Panc1 (cell line): ENCODE measurements at regions not wholly inside any gene's neighbourhood (a gene's known extent, or its start where the extent isn't known, plus 50 kb on each side); places are given as distances from the start of the nearest gene placed in this dataset.

Experiments
- ATAC-seq: fragments of 200-7000 bp; cut with Tn5 transposase; 2 replicates; pipeline ENCODE4 v1.9.1; 2020; ENCODE audit warnings: mild to moderate bottlenecking, moderate library complexity
- BruUV-seq: library from RNA; stranded (reverse); fragments of 400-500 nt; replicated peaks from 2 replicates; lab custom pipeline; 2021; lab: Mats Ljungman, UMichigan
- CTCF ChIA-PET: fragments of 300-600 bp; sonication (Branson Sonifier 250); formaldehyde crosslinking; loops from one replicate; lab custom pipeline; 2022; ENCODE audit warnings: antibody characterized with exemption; lab: Charles Lee
- POLR2A ChIA-PET: fragments of 300-600 bp; sonication (Branson Sonifier 250); formaldehyde crosslinking; loops from one replicate; lab custom pipeline; 2022; ENCODE audit warnings: antibody characterized with exemption; lab: Charles Lee
- DNase-seq: peaks from one replicate; pipeline ENCODE4 v3.0.0-alpha.2; 2010; ENCODE audit warnings: low read depth, low spot score
- H3K27ac ChIP-seq: 2 replicates; pipeline ENCODE4 v1.5.1; 2011; ENCODE audit warnings: mild to moderate bottlenecking, low read length, inconsistent platforms
- H3K27me3 ChIP-seq: fragments of 200-500 bp; sonication (Bioruptor generic); 2 replicates; pipeline ENCODE4 v1.6.0; 2014; ENCODE audit warnings: low read length, inconsistent platforms; ENCODE audit not compliant: control insufficient read depth, insufficient read depth
- H3K36me3 ChIP-seq: fragments of 200-500 bp; sonication (Bioruptor generic); 2 replicates; pipeline ENCODE4 v1.5.1; 2014; ENCODE audit warnings: inconsistent platforms, mild to moderate bottlenecking, low read length, moderate library complexity; ENCODE audit not compliant: control insufficient read depth, insufficient read depth
- H3K4me1 ChIP-seq: 2 replicates; pipeline ENCODE4 v1.5.1; 2011; ENCODE audit warnings: inconsistent platforms, mild to moderate bottlenecking, low read length, moderate library complexity; ENCODE audit not compliant: control insufficient read depth, insufficient read depth
- H3K4me3 ChIP-seq, 2 experiments: 2 replicates each; pipeline ENCODE4 v1.5.1; 2011 to 2012; ENCODE audit warnings: low read depth in 2 of 2, low read length in 2 of 2, mild to moderate bottlenecking in 2 of 2, inconsistent platforms in 1 of 2, moderate library complexity in 1 of 2
- H3K9me3 ChIP-seq: fragments of 200-500 bp; sonication (Bioruptor generic); 2 replicates; pipeline ENCODE4 v1.5.1; 2014; ENCODE audit warnings: low read depth, mild to moderate bottlenecking, inconsistent platforms, low read length, moderate library complexity; ENCODE audit not compliant: control insufficient read depth, insufficient read depth
- POLR2AphosphoS5 ChIP-seq: IDR thresholded peaks from 2 replicates; pipeline ENCODE4 v1.6.1; 2012; ENCODE audit warnings: mild to moderate bottlenecking, low read depth, low read length, moderate library complexity
- SIN3A ChIP-seq: IDR thresholded peaks from 2 replicates; pipeline ENCODE4 v1.6.1; 2012; ENCODE audit warnings: low read depth, mild to moderate bottlenecking, low read length, moderate library complexity, borderline replicate concordance; ENCODE audit not compliant: insufficient read depth
- TCF7L2 ChIP-seq: IDR thresholded peaks from 2 replicates; pipeline ENCODE4 v1.6.1; 2011; ENCODE audit warnings: mild to moderate bottlenecking, low read depth, low read length, inconsistent platforms
- in situ Hi-C: cut with HindIII; loops from 2 replicates; pipeline ENCODE4 v1.10.0; 2016; ENCODE audit warnings: low sequenced_read_pairs, low pct_unique_long_range_greater_than_20kb
- intact Hi-C: fragments of 100-400 bp; cut with micrococcal nuclease; formaldehyde crosslinking; loops from one replicate; pipeline ENCODE4 v1.10.0; 2022; ENCODE audit not compliant: unreplicated experiment
- TF ChIP-seq, protein P1 (sequence below), 2 experiments: IDR thresholded peaks; 2 replicates each; pipeline ENCODE4 v1.6.1; 2011 to 2012; ENCODE audit warnings: low read depth in 2 of 2, control low read depth in 1 of 2, low read length in 1 of 2, mild to moderate bottlenecking in 1 of 2, moderate library complexity in 1 of 2; ENCODE audit not compliant: insufficient read depth in 1 of 2
- TF ChIP-seq, protein P2 (sequence below): fragments of 450-650 bp; IDR thresholded peaks from 2 replicates; pipeline ENCODE4 v1.5.1; 2017; ENCODE audit warnings: mild to moderate bottlenecking

DNA sequence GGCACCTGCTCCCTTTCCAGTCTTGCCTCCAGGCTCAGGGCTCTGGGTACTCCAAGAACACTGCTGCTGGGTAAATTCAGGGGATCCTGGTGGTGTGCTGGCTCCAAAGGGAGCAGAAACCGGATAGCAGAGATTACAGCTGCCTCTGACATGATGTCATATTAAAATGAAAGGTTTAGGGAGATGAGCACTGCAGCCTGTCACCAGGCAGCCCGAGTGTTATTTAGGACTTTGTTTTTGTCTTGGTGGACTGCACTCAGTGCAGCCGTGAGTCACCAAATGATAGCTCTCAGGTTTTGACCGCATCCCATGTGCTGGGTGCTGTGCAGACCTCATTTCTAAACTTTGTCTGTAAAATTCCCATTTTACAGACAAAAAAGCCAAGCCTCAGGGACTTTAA lies 266.0 kb upstream of the CRY1 start:
- intact Hi-C loops (no loop called here), in situ Hi-C loops (no loop called here)

DNA sequence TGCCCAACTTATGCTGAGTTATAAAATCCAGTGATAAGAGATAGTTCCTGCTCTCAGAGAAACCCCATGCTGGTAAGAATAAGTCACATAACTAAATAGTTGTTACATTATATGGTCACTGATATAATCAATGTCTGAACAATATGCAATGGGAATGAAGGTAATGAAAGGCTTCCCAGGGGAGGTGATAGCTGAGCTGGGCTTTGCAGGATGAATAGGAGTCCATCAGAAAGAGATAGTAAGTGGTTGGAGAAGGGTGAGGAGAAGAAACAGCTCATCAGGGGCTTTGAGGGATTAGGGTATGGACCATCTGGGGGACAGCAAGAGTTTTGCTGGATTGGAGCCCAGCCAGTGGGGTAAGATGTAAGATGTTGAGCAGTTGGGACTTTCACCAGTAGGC lies 266.7 kb upstream of the CRY1 start:
- Histone ChIP-seq H3K4me3 (no peak overlapping the region), H3K27ac (no peak overlapping the region), H3K4me1 (no peaks in the 10 kb centered on the region), H3K9me3 (no peaks in the 10 kb centered on the region), H3K27me3 (peaks cover 14% of the 10 kb centered on the region), H3K36me3 (no peaks in the 10 kb centered on the region)
- ChIA-PET CTCF (no interaction called here), POLR2A (no interaction called here)
- no peak for ATAC-seq
- TF ChIP-seq SIN3A (no peak), TCF7L2 (no peak), POLR2AphosphoS5 (no peak)
- TF ChIP-seq, protein P1, sequence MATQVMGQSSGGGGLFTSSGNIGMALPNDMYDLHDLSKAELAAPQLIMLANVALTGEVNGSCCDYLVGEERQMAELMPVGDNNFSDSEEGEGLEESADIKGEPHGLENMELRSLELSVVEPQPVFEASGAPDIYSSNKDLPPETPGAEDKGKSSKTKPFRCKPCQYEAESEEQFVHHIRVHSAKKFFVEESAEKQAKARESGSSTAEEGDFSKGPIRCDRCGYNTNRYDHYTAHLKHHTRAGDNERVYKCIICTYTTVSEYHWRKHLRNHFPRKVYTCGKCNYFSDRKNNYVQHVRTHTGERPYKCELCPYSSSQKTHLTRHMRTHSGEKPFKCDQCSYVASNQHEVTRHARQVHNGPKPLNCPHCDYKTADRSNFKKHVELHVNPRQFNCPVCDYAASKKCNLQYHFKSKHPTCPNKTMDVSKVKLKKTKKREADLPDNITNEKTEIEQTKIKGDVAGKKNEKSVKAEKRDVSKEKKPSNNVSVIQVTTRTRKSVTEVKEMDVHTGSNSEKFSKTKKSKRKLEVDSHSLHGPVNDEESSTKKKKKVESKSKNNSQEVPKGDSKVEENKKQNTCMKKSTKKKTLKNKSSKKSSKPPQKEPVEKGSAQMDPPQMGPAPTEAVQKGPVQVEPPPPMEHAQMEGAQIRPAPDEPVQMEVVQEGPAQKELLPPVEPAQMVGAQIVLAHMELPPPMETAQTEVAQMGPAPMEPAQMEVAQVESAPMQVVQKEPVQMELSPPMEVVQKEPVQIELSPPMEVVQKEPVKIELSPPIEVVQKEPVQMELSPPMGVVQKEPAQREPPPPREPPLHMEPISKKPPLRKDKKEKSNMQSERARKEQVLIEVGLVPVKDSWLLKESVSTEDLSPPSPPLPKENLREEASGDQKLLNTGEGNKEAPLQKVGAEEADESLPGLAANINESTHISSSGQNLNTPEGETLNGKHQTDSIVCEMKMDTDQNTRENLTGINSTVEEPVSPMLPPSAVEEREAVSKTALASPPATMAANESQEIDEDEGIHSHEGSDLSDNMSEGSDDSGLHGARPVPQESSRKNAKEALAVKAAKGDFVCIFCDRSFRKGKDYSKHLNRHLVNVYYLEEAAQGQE (IDR thresholded peaks at IDR 0.05; ENCODE audit: insufficient read depth in 1 of 2, low read depth in 2 of 2, low read length in 1 of 2) = no peak
- TF ChIP-seq, protein P2, sequence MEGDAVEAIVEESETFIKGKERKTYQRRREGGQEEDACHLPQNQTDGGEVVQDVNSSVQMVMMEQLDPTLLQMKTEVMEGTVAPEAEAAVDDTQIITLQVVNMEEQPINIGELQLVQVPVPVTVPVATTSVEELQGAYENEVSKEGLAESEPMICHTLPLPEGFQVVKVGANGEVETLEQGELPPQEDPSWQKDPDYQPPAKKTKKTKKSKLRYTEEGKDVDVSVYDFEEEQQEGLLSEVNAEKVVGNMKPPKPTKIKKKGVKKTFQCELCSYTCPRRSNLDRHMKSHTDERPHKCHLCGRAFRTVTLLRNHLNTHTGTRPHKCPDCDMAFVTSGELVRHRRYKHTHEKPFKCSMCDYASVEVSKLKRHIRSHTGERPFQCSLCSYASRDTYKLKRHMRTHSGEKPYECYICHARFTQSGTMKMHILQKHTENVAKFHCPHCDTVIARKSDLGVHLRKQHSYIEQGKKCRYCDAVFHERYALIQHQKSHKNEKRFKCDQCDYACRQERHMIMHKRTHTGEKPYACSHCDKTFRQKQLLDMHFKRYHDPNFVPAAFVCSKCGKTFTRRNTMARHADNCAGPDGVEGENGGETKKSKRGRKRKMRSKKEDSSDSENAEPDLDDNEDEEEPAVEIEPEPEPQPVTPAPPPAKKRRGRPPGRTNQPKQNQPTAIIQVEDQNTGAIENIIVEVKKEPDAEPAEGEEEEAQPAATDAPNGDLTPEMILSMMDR = no peak
- in situ Hi-C loops (no loop called here), intact Hi-C loops (no loop called here)
- no peak for DNase-seq
- no TSS peak for BruUV-seq

More for the DNA sequence above, 266.0 kb upstream of the CRY1 start:
- ChIA-PET CTCF (no interaction called here), POLR2A (no interaction called here)
- no peak for ATAC-seq
- no TSS peak for BruUV-seq
- TF ChIP-seq, protein P1 (IDR thresholded peaks at IDR 0.05; ENCODE audit: insufficient read depth in 1 of 2, low read depth in 2 of 2, low read length in 1 of 2) = no peak
- Histone ChIP-seq H3K27me3 (peaks cover 14% of the 10 kb centered on the region), H3K4me3 (no peak overlapping the region), H3K27ac (no peak overlapping the region), H3K36me3 (no peaks in the 10 kb centered on the region), H3K4me1 (no peaks in the 10 kb centered on the region), H3K9me3 (no peaks in the 10 kb centered on the region)
- DNase-seq = no peak
